ENCODE measurements at regions not wholly inside any gene's neighbourhood (a gene's known extent, or its start where the extent isn't known, plus 50 kb on each side); places are given as distances from the start of the nearest gene placed in this dataset.

GRCh38 chr13:89694451-89694850 is 1653.0 kb upstream of the MIR17HG start:
- no peak for DNase-seq (ENCODE audit: low spot score in 2 of 2)
- no peaks in the 10 kb centered on the region for H3K4me1 ChIP-seq
- no peaks in the 10 kb centered on the region for H3K27me3 ChIP-seq
- no peaks in the 10 kb centered on the region for H3K36me3 ChIP-seq
- no peaks in the 10 kb centered on the region for H3K9me3 ChIP-seq
- TF ChIP-seq POLR2AphosphoS5 (IDR thresholded peaks at IDR 0.05) (no peak), POLR2A (IDR thresholded peaks at IDR 0.05) (no peak), CTCF (IDR thresholded peaks at IDR 0.05) (no peak)
- intact Hi-C loops (cut with DNase I; ENCODE audit: low total_unique reads) = no loop called here
- no peak overlapping the region for H3K27ac ChIP-seq
- H3K4me3 ChIP-seq = no peak overlapping the region

DNA sequence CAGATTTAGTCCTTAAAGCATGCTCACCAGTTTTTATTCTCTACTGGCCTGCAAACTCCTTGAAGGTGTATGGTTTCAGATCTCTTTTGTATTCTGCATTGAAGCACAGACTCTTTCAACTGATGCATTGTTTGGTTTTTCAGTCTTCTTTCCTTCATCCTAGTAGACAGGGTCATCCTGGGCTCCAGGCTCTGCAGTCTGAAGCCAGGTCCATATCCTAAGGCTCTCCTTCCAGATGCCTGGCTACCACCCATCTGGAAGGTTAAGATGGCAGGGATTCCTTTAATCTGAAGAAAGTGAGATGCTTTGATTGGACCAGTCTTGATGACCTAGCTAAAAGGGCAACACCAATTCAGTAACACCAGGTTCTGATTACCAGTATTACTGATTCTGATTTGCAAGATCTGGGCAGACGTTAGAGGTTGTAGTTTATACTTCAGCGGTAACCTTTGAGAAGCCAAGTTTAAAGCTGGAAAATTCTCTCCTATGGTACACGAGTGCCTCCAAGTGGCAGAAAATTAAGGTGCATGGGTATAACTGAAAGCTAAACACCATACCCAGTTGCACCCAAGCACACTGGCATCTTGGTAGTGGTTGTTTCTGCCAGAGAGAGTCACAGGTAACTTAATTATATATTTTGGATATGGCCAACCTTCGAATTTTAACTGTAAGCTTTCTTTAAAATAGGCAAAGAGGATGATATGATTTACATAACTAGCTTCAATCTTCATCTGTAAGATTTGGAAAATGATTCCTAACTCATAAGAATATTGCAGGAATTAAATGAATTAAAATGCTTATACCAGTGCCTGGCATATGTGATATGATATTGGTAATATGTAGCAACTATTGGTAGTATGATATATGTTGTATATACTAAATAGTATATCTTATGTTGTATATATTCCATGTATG is 1651.9 kb upstream of the MIR17HG start:
- no peak overlapping the region for H3K4me3 ChIP-seq
- no peak for DNase-seq (ENCODE audit: low spot score in 2 of 2)
- H3K27ac ChIP-seq = no peak overlapping the region
- H3K4me1 ChIP-seq = no peaks in the 10 kb centered on the region
- no peaks in the 10 kb centered on the region for H3K36me3 ChIP-seq
- no peak for TF ChIP-seq POLR2A (IDR thresholded peaks at IDR 0.05)
- TF ChIP-seq CTCF (IDR thresholded peaks at IDR 0.05) = peak in 1 of 3 donors; percentile 12
- no peaks in the 10 kb centered on the region for H3K9me3 ChIP-seq
- intact Hi-C loops (cut with DNase I; ENCODE audit: low total_unique reads) = no loop called here
- H3K27me3 ChIP-seq = no peaks in the 10 kb centered on the region

DNA sequence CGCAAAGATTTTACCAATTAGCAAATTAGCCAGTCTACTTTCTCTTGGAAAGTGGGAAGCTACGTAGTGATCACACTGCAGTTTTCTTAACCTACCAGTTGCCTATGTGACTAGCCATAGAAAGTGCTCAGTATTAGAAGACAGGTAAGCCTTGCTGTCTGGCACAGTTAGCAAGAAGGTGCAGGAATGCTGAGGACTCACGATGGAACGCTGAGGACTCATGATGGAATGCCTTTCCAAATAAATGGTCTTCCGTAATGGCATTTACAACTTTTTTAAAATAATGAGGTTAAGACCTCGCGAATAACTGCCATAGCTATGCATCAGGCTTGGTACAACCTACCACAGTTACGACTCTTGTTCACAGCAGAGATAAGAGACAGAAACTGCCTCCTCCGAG is 1645.6 kb upstream of the MIR17HG start:
- H3K4me3 ChIP-seq = no peak overlapping the region
- intact Hi-C loops (cut with DNase I; ENCODE audit: low total_unique reads) = no loop called here
- no peaks in the 10 kb centered on the region for H3K36me3 ChIP-seq
- H3K27ac ChIP-seq = no peak overlapping the region
- TF ChIP-seq POLR2AphosphoS5 (IDR thresholded peaks at IDR 0.05) (no peak), POLR2A (IDR thresholded peaks at IDR 0.05) (no peak), CTCF (IDR thresholded peaks at IDR 0.05) (no peak)
- H3K27me3 ChIP-seq = no peaks in the 10 kb centered on the region
- DNase-seq (ENCODE audit: low spot score in 2 of 2) = no peak
- H3K4me1 ChIP-seq = no peaks in the 10 kb centered on the region
- no peaks in the 10 kb centered on the region for H3K9me3 ChIP-seq

DNA sequence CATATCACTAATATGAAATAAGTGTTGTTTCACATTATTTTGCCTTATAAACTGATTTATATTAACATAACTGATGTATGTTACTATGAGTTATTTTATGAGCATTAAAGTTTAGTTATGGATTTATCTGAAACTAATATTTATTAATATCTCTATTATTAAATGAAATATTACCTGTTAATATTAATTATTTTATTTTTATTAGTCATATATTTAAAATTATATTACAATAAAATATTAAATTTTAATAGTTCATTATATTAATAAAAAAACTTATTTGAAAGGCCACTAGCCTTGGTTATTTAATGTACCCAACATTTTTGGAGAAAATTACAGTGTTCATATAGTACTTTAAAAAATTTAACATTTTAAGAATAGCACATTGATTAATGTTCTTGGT is 1643.4 kb upstream of the MIR17HG start:
- Histone ChIP-seq H3K27me3 (no peaks in the 10 kb centered on the region), H3K4me1 (no peaks in the 10 kb centered on the region), H3K27ac (no peak overlapping the region), H3K4me3 (no peak overlapping the region), H3K36me3 (no peaks in the 10 kb centered on the region), H3K9me3 (no peaks in the 10 kb centered on the region)
- intact Hi-C loops (cut with DNase I; ENCODE audit: low total_unique reads) = no loop called here
- no peak for DNase-seq (ENCODE audit: low spot score in 2 of 2)
- TF ChIP-seq CTCF (IDR thresholded peaks at IDR 0.05) (no peak), POLR2AphosphoS5 (IDR thresholded peaks at IDR 0.05) (no peak), POLR2A (IDR thresholded peaks at IDR 0.05) (no peak)

DNA sequence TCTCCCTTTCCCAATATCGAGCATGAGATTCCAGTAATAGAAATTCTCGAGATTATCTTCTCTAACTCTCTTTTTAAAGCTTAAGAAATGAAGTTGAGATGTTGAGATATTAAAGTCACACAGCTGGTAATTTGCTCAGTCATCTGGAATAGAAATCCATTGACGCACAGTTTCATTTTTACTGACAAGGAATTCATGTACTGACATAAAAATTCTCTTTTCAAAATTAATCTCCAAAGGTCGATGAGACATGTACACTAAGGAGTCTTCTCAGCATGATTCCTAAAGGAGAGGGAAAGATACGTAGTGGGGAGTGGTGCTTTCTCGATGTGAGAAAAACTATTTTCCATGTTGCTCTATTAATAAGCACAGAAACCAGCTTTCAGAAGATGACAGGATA is 1639.5 kb upstream of the MIR17HG start:
- Histone ChIP-seq H3K4me3 (no peak overlapping the region), H3K4me1 (no peaks in the 10 kb centered on the region), H3K27me3 (no peaks in the 10 kb centered on the region), H3K9me3 (no peaks in the 10 kb centered on the region), H3K36me3 (no peaks in the 10 kb centered on the region), H3K27ac (no peak overlapping the region)
- intact Hi-C loops (cut with DNase I; ENCODE audit: low total_unique reads) = no loop called here
- no peak for DNase-seq (ENCODE audit: low spot score in 2 of 2)
- TF ChIP-seq CTCF (IDR thresholded peaks at IDR 0.05) (no peak), POLR2AphosphoS5 (IDR thresholded peaks at IDR 0.05) (no peak), POLR2A (IDR thresholded peaks at IDR 0.05) (no peak)
